Endothelial cell of umbilical vein (primary cell): ENCODE measurements at regions not wholly inside any gene's neighbourhood (a gene's known extent, or its start where the extent isn't known, plus 50 kb on each side); places are given as distances from the start of the nearest gene placed in this dataset.
A peak's percentile ranks its signal among the peaks of the same experiment; 100 is the strongest.

Experiments
- BruUV-seq: library from RNA; stranded (reverse); fragments of 400-500 nt; replicated peaks from 2 replicates; lab custom pipeline; 2021; lab: Mats Ljungman, UMichigan
- CTCF ChIA-PET: fragments of 300-600, 350-600 bp; sonication (Branson Sonifier 250); formaldehyde crosslinking; loops from one replicate; lab custom pipeline; 2021; ENCODE audit warnings: antibody characterized with exemption, inconsistent platforms; lab: Charles Lee
- POLR2A ChIA-PET: fragments of 300-600, 350-600 bp; sonication (Branson Sonifier 250); formaldehyde crosslinking; loops from one replicate; lab custom pipeline; 2021; ENCODE audit warnings: antibody characterized with exemption, inconsistent platforms; lab: Charles Lee
- DNase-seq: peaks from one replicate; pipeline ENCODE4 v3.0.0-alpha.2; 2011; ENCODE audit warnings: low read depth, low spot score
- FAIRE-seq: peaks from 2 replicates; lab custom pipeline; 2011; peaks lifted over from hg19 to GRCh38; lab: Jason Lieb, UNC
- H2AFZ ChIP-seq: 2 replicates; pipeline ENCODE4 v1.6.0; 2012; ENCODE audit warnings: low read depth, low read length, control low read depth, inconsistent platforms
- H3K27ac ChIP-seq: 2 replicates; pipeline ENCODE4 v1.5.1; 2011; ENCODE audit warnings: low read depth, mild to moderate bottlenecking, control low read depth, low read length, moderate library complexity; ENCODE audit not compliant: insufficient read depth
- H3K27me3 ChIP-seq, 2 experiments: 2 replicates each; pipeline versions ENCODE4 v1.6.0 to v1.6.1; 2011; ENCODE audit warnings: low read length in 2 of 2, mixed read lengths in 1 of 2; ENCODE audit not compliant: control insufficient read depth in 2 of 2, insufficient read depth in 2 of 2
- H3K36me3 ChIP-seq, 2 experiments: 2 replicates in 1 of 2; 3 replicates in 1 of 2; pipeline ENCODE4 v1.5.1; 2011; ENCODE audit warnings: low read length in 2 of 2, mild to moderate bottlenecking in 1 of 2, moderate library complexity in 1 of 2; ENCODE audit not compliant: control insufficient read depth in 2 of 2, insufficient read depth in 2 of 2; ENCODE audit errors: extremely low read depth in 1 of 2
- H3K4me1 ChIP-seq: 3 replicates; pipeline ENCODE4 v1.5.1; 2011; ENCODE audit warnings: mild to moderate bottlenecking, low read length; ENCODE audit not compliant: control insufficient read depth, insufficient read depth; ENCODE audit errors: extremely low read depth
- H3K4me2 ChIP-seq: 2 replicates; pipeline ENCODE4 v1.6.1; 2011; ENCODE audit warnings: low read length, control low read depth, mixed read lengths; ENCODE audit not compliant: insufficient read depth
- H3K4me3 ChIP-seq, 3 experiments: fragments of 200-600 bp in 1 of 3; sonication (generic), shearing (Covaris generic) in 1 of 3; replicated peaks in 1 of 3; 2 replicates each; pipeline ENCODE4 v1.5.1; 2011 to 2016; ENCODE audit warnings: control low read depth in 3 of 3, low read length in 3 of 3, mild to moderate bottlenecking in 2 of 3, inconsistent platforms in 1 of 3, low read depth in 1 of 3, moderate library complexity in 1 of 3; ENCODE audit not compliant: insufficient read depth in 1 of 3
- H3K79me2 ChIP-seq: 2 replicates; pipeline ENCODE4 v1.6.0; 2012; ENCODE audit warnings: low read length, inconsistent platforms; ENCODE audit not compliant: control insufficient read depth, insufficient read depth
- H3K9ac ChIP-seq: replicated peaks from 2 replicates; pipeline ENCODE3; 2011; ENCODE audit warnings: low read length, control low read depth; ENCODE audit not compliant: insufficient read depth; ENCODE audit errors: extremely low read depth
- H3K9me1 ChIP-seq: replicated peaks from 3 replicates; pipeline ENCODE4 v1.6.0; 2011; ENCODE audit warnings: mild to moderate bottlenecking, low read length; ENCODE audit not compliant: control insufficient read depth, insufficient read depth; ENCODE audit errors: extremely low read depth
- H3K9me3 ChIP-seq: replicated peaks from 2 replicates; pipeline ENCODE4 v1.5.1; 2012; ENCODE audit warnings: low read length, inconsistent platforms; ENCODE audit not compliant: control insufficient read depth, insufficient read depth
- H4K20me1 ChIP-seq: replicated peaks from 2 replicates; pipeline ENCODE3; 2011; ENCODE audit warnings: mild to moderate bottlenecking, low read length; ENCODE audit not compliant: control insufficient read depth, insufficient read depth; ENCODE audit errors: extremely low read depth
- CTCF ChIP-seq, 2 donors: IDR thresholded peaks; 1 replicate in 1 of 2; 2 replicates in 1 of 2; pipeline ENCODE4 v1.5.1; 2011; ENCODE audit warnings: low read length in 2 of 2, mild to moderate bottlenecking in 2 of 2, moderate library complexity in 2 of 2, control low read depth in 1 of 2, inconsistent platforms in 1 of 2, low read depth in 1 of 2; ENCODE audit not compliant: insufficient read depth in 1 of 2; ENCODE audit errors: extremely low read depth in 1 of 2
- EZH2 ChIP-seq: IDR thresholded peaks from 2 replicates; pipeline ENCODE4 v1.6.1; 2012; ENCODE audit warnings: borderline replicate concordance, low read depth, mild to moderate bottlenecking, moderate library complexity, low read length, inconsistent platforms; ENCODE audit not compliant: severe bottlenecking
- FOS ChIP-seq: IDR thresholded peaks from 2 replicates; pipeline ENCODE4 v1.6.1; 2011; ENCODE audit warnings: mild to moderate bottlenecking, low read length, moderate library complexity, borderline replicate concordance; ENCODE audit not compliant: insufficient read depth
- GATA2 ChIP-seq: IDR thresholded peaks from 2 replicates; pipeline ENCODE4 v1.7.0; 2011; ENCODE audit warnings: low read depth, mild to moderate bottlenecking, moderate library complexity, mixed read lengths, low read length; ENCODE audit not compliant: insufficient read length, insufficient read depth
- JUN ChIP-seq: IDR thresholded peaks from 2 replicates; pipeline ENCODE4 v1.6.1; 2011; ENCODE audit warnings: borderline replicate concordance, low read depth; ENCODE audit not compliant: insufficient read length, insufficient read depth
- MAX ChIP-seq: IDR thresholded peaks from 2 replicates; pipeline ENCODE4 v1.6.1; 2011; ENCODE audit not compliant: insufficient read depth, insufficient read length
- MYC ChIP-seq: IDR thresholded peaks from one replicate; pipeline ENCODE4 v1.6.1; 2011; ENCODE audit warnings: mild to moderate bottlenecking, low read depth, low read length
- POLR2A ChIP-seq: IDR thresholded peaks from 2 replicates; pipeline ENCODE4 v1.6.1; 2012; ENCODE audit warnings: low read depth, mild to moderate bottlenecking, control low read depth, low read length
- POLR2AphosphoS5 ChIP-seq: IDR thresholded peaks from 2 replicates; pipeline ENCODE4 v1.6.1; 2012; ENCODE audit warnings: low read depth, mild to moderate bottlenecking, control low read depth, low read length, moderate library complexity; ENCODE audit not compliant: insufficient read depth
- dilution Hi-C: fragments of 300-500 bp; cut with MboI; formaldehyde crosslinking; loops from one replicate; pipeline ENCODE4 v1.15.0; 2019; ENCODE audit warnings: low sequenced_read_pairs; ENCODE audit not compliant: extremely low pct_ligation_motif_present
- intact Hi-C: fragments of 100-400 bp; cut with micrococcal nuclease; formaldehyde crosslinking; loops from one replicate; pipeline ENCODE4 v1.10.0; 2022

- ChIA-PET POLR2A (interaction anchor here (0.7 kb wide), 1 partner anchor 122 kb away, joined by 3 read pairs; no protein-coding TSS in a partner anchor), CTCF (interaction anchor here (1.0 to 2.3 kb wide), 5 partner anchors 25 to 455 kb away, joined by 3 to 6 read pairs (median 5); partner anchors contain the start of gene SPRY2)
- Histone ChIP-seq H3K27me3 (no peaks in the 10 kb centered on the region), H3K9me1 (no peaks in the 10 kb centered on the region), H3K4me1 (peaks cover 23% of the 10 kb centered on the region), H3K9ac (peak overlapping the region; percentile 41), H2AFZ (peak overlapping the region; percentile 92), H3K4me3 (no peak overlapping the region), H4K20me1 (no peaks in the 10 kb centered on the region), H3K9me3 (no peaks in the 10 kb centered on the region), H3K27ac (no peak overlapping the region), H3K36me3 (no peaks in the 10 kb centered on the region), H3K4me2 (peak overlapping the region; percentile 53), H3K79me2 (no peaks in the 10 kb centered on the region)
- no TSS peak for BruUV-seq
- dilution Hi-C loops, result no loop called here
- TF ChIP-seq EZH2, result no peak
- no peak for TF ChIP-seq POLR2AphosphoS5
- TF ChIP-seq CTCF (IDR thresholded peaks at IDR 0.05; ENCODE audit: extremely low read depth in 1 of 2, insufficient read depth in 1 of 2, low read depth in 1 of 2, low read length in 2 of 2), result no peak
- no peak for TF ChIP-seq JUN
- TF ChIP-seq FOS, result no peak
- no peak for TF ChIP-seq MYC
- TF ChIP-seq GATA2, result no peak
- no peak for TF ChIP-seq POLR2A
- TF ChIP-seq MAX, result no peak
- DNase-seq (peak; percentile 57), FAIRE-seq (no peak)
- intact Hi-C loops, result loop anchor here (2.0 to 10.0 kb wide), 5 partner anchors 49 to 459 kb away; partner anchors contain the start of gene SPRY2
Observed at GRCh38 chr13:80133631-80134261, 207.2 kb downstream of the SPRY2 start.
